ENCODE measurements at regions not wholly inside any gene's neighbourhood (a gene's known extent, or its start where the extent isn't known, plus 50 kb on each side); places are given as distances from the start of the nearest gene placed in this dataset.

- no peak overlapping the region for H3K4ac ChIP-seq (ENCODE audit: low read depth, low read length)
- no peak overlapping the region for H3K9ac ChIP-seq (ENCODE audit: low read depth, low read length)
- no peak overlapping the region for H2BK20ac ChIP-seq (ENCODE audit: low read depth, low read length)
- no peak for TF ChIP-seq MAZ (IDR thresholded peaks at IDR 0.05; ENCODE audit: borderline replicate concordance, low read depth, low read length)
- TF ChIP-seq RCOR1 (IDR thresholded peaks at IDR 0.05; ENCODE audit: insufficient replicate concordance, low read length): no peak
- TF ChIP-seq FOS (IDR thresholded peaks at IDR 0.05; ENCODE audit: low read depth, low read length): no peak
- TF ChIP-seq CEBPB (IDR thresholded peaks at IDR 0.05; ENCODE audit: low read depth, low read length): no peak
- no peak for TF ChIP-seq SMC3 (IDR thresholded peaks at IDR 0.05; ENCODE audit: low read depth, low read length)
- TF ChIP-seq CHD1 (IDR thresholded peaks at IDR 0.05; ENCODE audit: low read depth, low read length): no peak
- TF ChIP-seq MXI1 (IDR thresholded peaks at IDR 0.05; ENCODE audit: borderline replicate concordance, low read depth, low read length): no peak
- no peak for TF ChIP-seq RFX5 (IDR thresholded peaks at IDR 0.05; ENCODE audit: low read depth, low read length)
- no peak for TF ChIP-seq MAFK (IDR thresholded peaks at IDR 0.05; ENCODE audit: low read depth, low read length)
- no peak for TF ChIP-seq RAD21 (IDR thresholded peaks at IDR 0.05; ENCODE audit: low read length)
- no peak for TF ChIP-seq USF2 (IDR thresholded peaks at IDR 0.05; ENCODE audit: low read depth, low read length)
- no peak for TF ChIP-seq BHLHE40 (IDR thresholded peaks at IDR 0.05; ENCODE audit: low read depth, low read length)
- TF ChIP-seq CTCF (conservative IDR thresholded peaks at IDR 0.05; ENCODE audit: low read depth, low read length): no peak
- no peak for TF ChIP-seq NFE2L2 (IDR thresholded peaks at IDR 0.05; ENCODE audit: low read depth, low read length)
- TF ChIP-seq POLR2A (IDR thresholded peaks at IDR 0.05; ENCODE audit: low read depth, low read length): no peak
- TF ChIP-seq ELK1 (IDR thresholded peaks at IDR 0.05; ENCODE audit: borderline replicate concordance, low read depth, low read length): no peak
- no peaks in the 10 kb centered on the region for H3K36me3 ChIP-seq (ENCODE audit: control insufficient read depth, insufficient read depth, low read length)
- H3K27ac ChIP-seq (ENCODE audit: insufficient read depth, low read length): no peak overlapping the region
- no peak for DNase-seq
- H2AK5ac ChIP-seq (ENCODE audit: low read depth, low read length): no peak overlapping the region
- in situ Hi-C loops (cut with MboI; ENCODE audit: low sequenced_read_pairs) (no loop called here), dilution Hi-C loops (cut with HindIII; ENCODE audit: low sequenced_read_pairs, unreplicated experiment) (no loop called here), intact Hi-C loops (cut with micrococcal nuclease) (no loop called here)
- H2BK120ac ChIP-seq (ENCODE audit: low read depth, low read length): no peak overlapping the region
- POLR2A ChIA-PET (ENCODE audit: unreplicated experiment): no interaction called here
- ATAC-seq (ENCODE audit: low read depth): no peak
- BruUV-seq (replicated peaks): no TSS peak
- no peak overlapping the region for H3K23ac ChIP-seq (ENCODE audit: low read depth, low read length)
- no peak overlapping the region for H4K5ac ChIP-seq (ENCODE audit: low read depth, low read length)
- 0 out of 4 replicates have a peak, but pooled peaks cover 0 to 4% of the 10 kb centered on the region in 2 experiments for H3K79me1 ChIP-seq (ENCODE audit: low read depth in 1 of 2, low read length in 2 of 2)
- H2AFZ ChIP-seq (replicated peaks; ENCODE audit: low read length, poor library complexity): no peak overlapping the region
- H2BK5ac ChIP-seq (ENCODE audit: low read depth, low read length, poor library complexity, severe bottlenecking): no peak overlapping the region
- CTCF ChIA-PET: no interaction called here
- no peaks in the 10 kb centered on the region for H3K9me1 ChIP-seq (ENCODE audit: insufficient read depth, low read length)
- no peak overlapping the region for H2BK15ac ChIP-seq (ENCODE audit: low read depth, low read length)
- H3K4me2 ChIP-seq (ENCODE audit: low read depth, low read length): no peak overlapping the region
- no peak overlapping the region for H4K8ac ChIP-seq (ENCODE audit: low read depth in 2 of 2, low read length in 2 of 2)
- H2AK9ac ChIP-seq (replicated peaks; ENCODE audit: low read depth, low read length, poor library complexity): no peak overlapping the region
- no CpG with 5 or more reads among the region's 4 CpGs for WGBS, 2 experiments (ENCODE audit: extremely low coverage in 2 of 2, insufficient read length in 1 of 2)
- no peak overlapping the region for H4K91ac ChIP-seq (ENCODE audit: insufficient read depth, low read depth, low read length)
- no peak overlapping the region for H3K56ac ChIP-seq (ENCODE audit: extremely low read depth, insufficient read depth, low read length)
- no peak overlapping the region for H3K14ac ChIP-seq (replicated peaks; ENCODE audit: low read depth, low read length)
- H3K18ac ChIP-seq (ENCODE audit: low read depth, low read length): no peak overlapping the region
- H3K27me3 ChIP-seq (ENCODE audit: control insufficient read depth, insufficient read depth, low read length): peaks cover 4% of the 10 kb centered on the region
- no peak overlapping the region for H3K4me3 ChIP-seq (ENCODE audit: insufficient read depth, low read depth, low read length)
- H4K20me1 ChIP-seq (ENCODE audit: insufficient read depth, low read length): no peaks in the 10 kb centered on the region
- peaks cover 9% of the 10 kb centered on the region for H3K4me1 ChIP-seq (ENCODE audit: control insufficient read depth, insufficient read depth, low read length)
- no peaks in the 10 kb centered on the region for H3K9me3 ChIP-seq (ENCODE audit: control insufficient read depth, insufficient read depth, low read length)
Measured at GRCh38 chr3:150059729-150060128, 89.0 kb upstream of the PFN2 start.

Measured in IMR-90 (cell line).